NCI-H2196 treated with DMSO at 0.1 percent for 48 hours (cell line): ENCODE measurements at regions not wholly inside any gene's neighbourhood (a gene's known extent, or its start where the extent isn't known, plus 50 kb on each side); places are given as distances from the start of the nearest gene placed in this dataset.

Source experiments
- DNase-seq: peaks from one replicate; lab custom pipeline; 2025; ENCODE audit not compliant: unreplicated experiment; lab: John Stamatoyannopoulos, UW

DNA sequence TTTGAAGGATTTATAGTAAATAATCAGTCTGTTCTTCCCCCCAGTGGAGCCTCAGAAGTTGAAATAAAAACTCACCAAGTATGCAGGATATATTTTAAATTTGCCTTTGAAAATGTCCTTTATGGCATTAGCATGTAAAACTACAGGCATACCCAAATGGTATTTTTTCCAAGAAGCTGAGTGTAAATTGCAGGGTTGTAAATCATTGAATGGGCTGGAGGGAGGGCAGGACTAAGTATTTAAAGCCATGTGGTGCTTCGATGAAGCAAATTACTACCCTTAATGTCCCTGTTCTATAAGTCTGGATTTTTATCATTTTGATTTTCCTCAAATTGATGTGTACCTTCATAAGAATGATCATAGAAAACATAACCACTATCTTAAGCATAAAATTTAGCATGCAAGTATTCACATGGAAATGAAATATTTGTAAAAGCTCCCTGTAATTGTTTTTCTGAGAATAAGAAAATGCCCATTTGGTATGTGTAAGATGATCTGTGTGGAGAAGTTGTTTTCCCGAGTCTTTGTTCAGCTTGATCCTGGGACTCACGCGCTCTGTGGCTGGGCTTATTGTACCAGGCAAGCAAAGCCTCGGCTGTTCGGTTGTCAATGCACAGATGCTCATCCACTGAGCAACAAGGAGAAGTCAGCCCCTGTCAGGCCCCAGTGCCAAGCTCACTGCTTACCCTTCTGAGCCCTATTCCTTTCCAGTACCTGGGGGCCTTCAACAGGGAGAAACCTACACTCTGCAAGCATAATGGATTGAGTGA, 66.7 kb downstream of the CD164 start:
- no peak for DNase-seq

- DNase-seq, result no peak
Measured at GRCh38 chr6:109314313-109314712, 68.0 kb downstream of the CD164 start.

DNA sequence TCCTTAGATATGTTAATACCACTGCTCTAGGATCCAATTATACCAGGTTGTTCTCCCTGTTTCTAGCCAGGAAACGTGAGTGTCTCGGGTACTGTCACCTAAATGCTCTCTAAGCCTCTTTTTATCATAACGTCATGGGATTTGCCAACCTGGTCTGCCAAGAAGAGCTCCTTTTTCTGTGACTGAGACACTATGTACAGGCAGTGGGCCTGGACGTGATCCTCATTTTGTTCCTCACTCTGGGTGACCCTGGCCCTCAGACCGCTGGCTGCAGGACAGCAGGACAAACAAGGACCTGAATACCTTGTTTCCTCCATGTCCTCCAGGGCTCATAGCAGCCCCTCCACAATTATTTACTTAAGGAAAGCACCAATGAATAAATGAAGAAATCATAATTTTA, 69.1 kb downstream of the CD164 start:
- no peak for DNase-seq

DNA sequence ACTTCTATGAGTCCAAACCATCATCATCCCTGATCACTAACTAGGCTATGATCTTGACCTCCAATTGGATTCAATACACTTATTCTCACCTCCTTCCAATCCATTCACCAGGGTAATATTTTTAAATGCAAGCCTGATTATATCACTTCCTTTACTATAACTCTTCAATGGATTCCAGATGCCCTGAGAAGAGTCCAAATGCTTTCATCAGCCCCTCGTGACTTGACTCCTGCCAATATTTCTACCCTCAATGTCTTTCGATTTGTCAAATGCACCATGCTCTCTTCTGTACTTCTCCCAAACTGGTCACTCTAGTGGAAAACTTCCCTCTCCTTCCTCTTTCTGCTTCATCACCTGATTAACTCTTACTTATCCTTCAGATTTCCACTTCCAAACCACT, 70.8 kb downstream of the CD164 start:
- no peak for DNase-seq

DNA sequence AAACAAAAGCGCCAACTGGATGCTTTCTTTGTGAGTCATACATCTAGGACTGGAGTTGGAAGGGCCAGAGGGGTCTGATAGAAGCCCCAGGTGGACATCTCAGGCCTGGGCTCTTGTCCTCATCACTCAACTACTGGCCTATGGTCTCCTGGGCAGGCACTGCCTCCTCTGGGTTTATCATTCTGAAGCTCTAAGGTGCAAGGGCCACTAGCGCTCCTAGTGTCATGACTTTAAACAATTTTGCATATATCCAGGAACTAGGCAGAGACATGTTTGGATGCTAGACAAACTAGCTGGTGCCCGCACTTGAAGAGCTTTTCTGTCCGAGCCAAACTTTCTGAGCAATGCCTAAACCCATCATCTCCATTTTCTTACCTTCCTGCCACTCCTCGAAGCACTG, 72.3 kb downstream of the CD164 start:
- DNase-seq, result no peak

DNA sequence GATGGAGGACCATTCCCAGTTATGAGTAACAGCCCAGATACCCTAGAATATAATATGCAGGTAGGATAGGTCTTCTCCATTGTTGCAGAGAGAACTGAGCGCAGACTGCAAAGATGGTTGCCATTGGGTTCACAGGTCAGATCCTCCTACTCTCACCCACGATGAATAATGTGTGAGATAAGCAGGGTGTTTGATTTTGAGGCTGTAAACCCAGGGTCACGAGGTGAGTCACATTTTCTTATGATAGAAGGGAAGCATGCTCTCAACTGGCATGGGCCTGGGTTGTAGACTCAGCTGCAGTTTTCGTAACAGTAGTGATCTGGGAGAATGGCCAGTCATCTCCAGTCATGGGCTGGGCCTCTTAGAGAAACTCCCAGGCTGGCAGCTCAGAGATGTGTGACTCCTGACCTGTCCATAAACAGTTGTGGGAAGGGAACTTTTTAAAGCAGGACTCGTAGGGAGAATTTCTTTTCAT, 74.2 kb downstream of the CD164 start:
- DNase-seq, result peak; percentile 25

DNA sequence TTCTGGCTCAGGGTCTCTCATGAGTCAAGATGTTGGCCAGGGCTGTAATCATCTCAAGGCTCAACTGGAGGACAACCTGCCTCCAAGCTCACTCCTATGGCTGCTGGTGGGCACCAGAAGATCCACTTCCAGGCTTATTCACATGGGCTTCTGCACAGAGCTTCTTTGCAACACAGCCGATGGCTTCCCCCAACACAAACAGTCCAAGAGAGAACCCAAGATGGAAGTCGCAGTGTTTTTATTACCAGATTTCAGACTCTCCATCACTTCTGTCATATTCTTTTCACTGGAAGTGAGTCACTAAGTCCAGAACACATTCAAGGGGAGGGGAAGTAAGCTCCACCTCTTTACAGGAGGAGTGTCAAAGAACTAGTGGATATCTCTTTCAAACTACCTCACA, 75.5 kb downstream of the CD164 start:
- no peak for DNase-seq

DNA sequence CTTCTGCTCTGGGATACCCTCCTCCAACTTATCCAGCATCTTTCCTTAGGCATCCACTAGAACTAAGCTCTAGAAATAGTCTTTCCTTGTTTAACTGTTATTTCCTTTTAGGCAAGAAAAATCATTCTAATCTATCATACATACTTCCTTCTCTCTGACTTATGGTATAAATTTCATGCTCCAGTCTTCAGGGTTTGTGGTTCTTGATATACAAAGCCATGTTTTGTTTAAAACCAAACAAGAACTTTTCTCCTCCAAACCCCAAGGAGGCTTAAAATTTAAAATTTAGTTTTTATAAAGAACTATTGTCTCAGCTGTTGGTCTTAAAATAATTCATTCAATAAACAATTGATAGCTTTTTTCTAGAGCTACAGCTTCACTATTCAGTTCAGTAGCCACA, 77.2 kb downstream of the CD164 start:
- DNase-seq, result no peak

DNA sequence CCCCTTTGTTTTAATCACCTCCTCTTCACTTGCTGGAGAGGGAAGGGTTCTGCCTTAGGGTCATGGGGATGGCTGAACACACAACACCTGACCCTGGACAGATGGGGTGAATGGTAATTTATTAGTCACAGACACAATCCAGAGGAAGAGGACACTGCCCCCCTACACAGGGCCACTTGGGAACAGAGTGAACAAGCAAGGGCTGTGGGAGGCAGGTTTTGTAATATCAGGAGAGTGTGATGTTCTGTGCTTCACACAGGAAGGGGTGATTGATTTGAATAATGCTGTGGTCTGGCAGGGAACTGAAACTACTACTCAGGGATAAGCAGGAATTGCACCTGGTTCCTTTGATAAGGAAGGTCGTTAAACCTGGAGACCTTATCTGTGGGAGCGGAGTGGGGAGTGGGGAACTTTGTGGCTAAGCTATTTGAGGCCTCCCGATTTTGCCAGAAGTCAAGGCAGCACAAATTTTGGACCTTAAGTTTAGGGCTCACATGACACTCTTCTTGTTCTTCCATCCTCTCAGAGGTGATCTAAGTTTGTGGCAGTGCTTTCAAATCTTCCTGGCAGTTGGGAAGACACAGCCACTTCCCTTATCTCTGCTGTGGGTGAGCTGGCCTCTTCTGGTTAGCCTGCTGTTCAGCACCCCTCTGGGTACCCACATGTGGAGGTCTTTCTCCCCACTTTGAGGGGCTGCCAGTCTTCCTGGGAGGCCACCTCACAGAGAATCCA, 77.8 kb downstream of the CD164 start:
- DNase-seq, result no peak

- no peak for DNase-seq
Measured at GRCh38 chr6:109303640-109304283, 78.5 kb downstream of the CD164 start.

- DNase-seq, result no peak
Measured at GRCh38 chr6:109303164-109303563, 79.1 kb downstream of the CD164 start.

- DNase-seq, result no peak
Measured at GRCh38 chr6:109302176-109302575, 80.1 kb downstream of the CD164 start.

DNA sequence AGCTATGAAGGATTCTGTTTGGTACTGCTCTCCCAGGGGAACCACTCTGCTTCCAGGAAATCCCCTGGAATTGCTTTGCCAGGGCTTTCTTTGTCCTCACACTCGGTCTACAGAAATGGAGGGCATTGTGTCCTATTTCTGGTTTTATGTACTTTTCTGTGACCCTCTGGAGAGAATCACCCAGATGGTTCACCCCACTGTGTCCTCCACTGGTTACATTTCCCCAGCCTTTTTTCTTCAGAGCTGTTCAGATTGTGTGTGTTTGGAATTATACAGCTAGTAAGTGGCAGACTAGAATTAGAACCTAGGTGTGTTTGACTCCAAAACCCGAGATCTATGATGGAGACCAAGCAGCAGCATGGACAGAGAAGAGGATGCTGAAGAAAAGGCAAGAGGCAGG, 80.8 kb downstream of the CD164 start:
- DNase-seq, result no peak

DNA sequence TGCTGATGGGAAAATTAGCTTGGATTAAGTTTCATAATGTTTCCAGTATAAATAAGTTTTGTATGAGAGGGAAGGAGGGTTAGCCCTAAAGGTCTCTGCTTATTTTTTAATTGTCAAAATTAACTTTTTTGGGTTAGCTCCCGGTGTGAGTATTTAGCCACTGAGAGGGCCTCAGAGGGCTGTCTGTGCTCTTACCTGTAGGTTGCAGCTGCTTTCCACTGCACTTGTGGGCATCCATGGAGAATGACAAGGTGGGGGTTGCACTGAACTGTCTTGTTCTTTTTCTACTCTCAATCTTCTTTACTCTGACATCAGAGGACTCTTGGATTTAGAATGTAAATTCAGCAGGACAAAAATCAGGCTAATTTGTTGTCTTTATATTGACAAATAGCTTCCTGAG, 81.4 kb downstream of the CD164 start:
- no peak for DNase-seq

DNA sequence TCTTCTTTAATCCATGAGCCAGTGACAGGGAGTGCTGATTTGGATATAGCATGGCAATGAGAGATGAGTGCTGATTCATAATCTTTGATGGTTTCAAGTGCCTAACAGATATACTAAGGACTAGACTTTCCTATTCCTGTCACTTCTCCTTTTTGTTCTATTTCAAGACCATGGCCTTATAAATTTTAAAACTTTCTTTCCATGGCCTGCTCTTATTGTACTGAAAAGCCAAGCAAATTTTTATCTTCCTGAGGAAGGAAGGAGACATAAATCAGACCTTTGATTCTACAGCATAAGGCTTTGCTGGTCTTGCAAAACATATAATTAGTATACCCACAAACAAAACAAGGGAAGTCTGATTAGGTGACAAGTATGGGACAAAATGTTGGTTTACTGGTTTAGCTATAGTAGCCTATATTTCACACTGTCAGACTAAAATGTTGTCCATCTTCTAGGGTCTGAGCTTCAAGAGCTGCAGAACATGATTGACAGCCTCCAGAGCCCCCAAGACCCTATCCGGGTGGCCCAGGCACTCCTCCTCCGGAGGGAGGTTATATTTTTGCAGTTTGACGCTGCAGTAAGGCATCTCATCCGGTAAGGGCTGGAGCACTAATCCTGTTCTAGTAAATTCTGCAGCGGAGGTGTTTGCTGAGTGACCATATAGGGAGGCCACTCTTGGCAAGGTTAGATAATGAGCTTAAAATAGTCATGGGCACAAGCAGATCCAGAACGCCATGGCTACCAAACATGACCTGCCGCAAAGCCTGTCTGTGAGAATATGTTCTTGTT, 82.3 kb downstream of the CD164 start:
- DNase-seq, result no peak

- DNase-seq, result no peak
Measured at GRCh38 chr6:109299265-109299607, 83.0 kb downstream of the CD164 start.

DNA sequence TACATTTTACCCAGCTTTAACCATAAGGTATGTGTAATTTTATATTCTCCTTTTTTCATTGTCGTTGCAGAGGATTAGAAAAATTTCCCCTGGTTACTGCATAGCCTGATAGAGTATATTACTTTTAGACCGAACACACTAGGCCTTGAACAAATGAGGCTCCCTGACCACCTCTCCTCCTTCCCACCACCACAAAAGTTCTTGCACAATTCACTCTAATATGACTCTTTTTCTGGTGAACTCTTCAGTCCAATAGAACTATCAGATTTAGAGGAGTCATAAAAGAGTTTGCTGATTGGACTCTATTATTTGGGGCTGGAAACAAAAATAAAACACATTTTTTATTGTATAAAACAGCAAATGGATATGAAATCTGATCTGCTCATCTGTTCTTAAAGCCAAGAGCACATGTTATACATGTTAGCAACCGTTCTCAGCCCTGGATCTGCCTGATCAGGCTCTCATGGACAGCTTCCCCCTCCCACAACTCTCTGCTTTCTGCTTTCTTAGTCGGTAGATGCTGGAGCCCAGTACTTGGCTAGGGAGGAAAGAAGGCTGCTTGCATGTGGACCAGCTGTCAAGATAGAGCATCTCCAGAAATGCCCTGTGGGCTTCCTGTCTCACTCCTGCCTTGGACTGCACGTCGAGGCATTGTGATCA, 83.5 kb downstream of the CD164 start:
- DNase-seq, result no peak

GRCh38 chr6:109297406-109298110, 84.7 kb downstream of the CD164 start:
- DNase-seq, result no peak

DNA sequence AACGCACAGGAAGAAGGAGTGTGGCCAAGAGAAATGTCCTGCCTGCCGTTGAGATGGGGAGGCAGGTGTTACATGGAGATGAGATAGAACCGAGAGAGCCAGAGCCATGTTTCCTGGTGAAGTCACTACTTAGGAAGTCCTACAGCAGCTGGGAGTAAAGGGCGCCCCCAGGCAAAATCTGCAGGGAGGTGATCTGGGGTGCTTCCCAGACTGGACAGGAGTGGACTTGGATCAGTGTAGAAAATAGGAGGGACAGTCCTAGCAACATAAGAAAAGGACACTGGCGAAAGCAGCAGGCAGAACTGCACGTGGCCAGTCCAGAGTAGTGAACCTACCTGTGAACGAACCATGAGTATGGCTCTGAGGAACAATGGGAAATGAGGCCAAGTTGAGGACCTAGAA, 85.3 kb downstream of the CD164 start:
- peak; percentile 66 for DNase-seq

DNA sequence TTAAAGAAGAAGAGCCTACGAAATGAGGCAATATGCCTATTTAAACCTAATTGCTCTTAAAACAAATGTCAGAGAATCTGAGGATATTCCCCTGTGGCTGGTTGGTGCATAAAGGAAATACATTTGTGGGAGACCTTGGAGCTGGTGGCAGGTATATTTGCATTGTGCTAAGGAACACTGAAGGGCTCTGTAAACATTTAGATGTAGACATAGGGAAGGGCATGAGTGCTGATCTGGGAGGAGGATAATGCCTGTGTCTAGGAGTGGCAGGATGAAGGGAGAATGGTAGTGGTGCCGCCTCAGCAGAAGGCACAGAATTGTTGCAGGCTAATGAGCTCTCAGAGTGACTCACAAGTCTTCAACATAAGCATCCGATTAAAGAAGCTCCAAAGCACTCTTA, 85.8 kb downstream of the CD164 start:
- DNase-seq, result peak; percentile 53
